ENCODE measurements at regions not wholly inside any gene's neighbourhood (a gene's known extent, or its start where the extent isn't known, plus 50 kb on each side); places are given as distances from the start of the nearest gene placed in this dataset.

DNA sequence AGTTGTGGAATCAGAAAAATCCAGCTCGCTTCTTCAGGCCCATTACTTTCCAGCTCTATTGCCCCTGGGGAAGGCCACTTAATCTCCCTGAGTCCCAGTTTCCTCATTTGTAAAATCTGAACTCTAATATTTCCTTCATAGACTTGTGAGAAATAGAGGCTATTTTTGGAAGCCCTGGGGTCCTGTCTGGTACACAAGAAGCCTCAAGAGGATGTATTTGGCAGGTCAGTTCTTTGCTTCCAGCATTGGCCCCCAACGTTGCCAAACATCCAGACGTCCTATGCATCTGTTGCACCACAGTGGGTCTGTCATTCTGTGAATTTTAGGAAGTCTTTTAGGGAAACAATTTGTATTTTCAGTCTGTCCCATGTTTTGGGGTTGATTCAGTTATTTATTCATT is 525.9 kb downstream of the EBF1 start:
- no peak for TF ChIP-seq POLR2AphosphoS5 (IDR thresholded peaks at IDR 0.05)
- TF ChIP-seq CTCF (IDR thresholded peaks at IDR 0.05), result no peak
- no peak for TF ChIP-seq POLR2A (IDR thresholded peaks at IDR 0.05)
- TF ChIP-seq EP300 (IDR thresholded peaks at IDR 0.05), result no peak
